ENCODE measurements at regions not wholly inside any gene's neighbourhood (a gene's known extent, or its start where the extent isn't known, plus 50 kb on each side); places are given as distances from the start of the nearest gene placed in this dataset.

GRCh38 chr4:41396869-41397268, 140.1 kb downstream of the UCHL1 start:
- no peak for ATAC-seq
- TF ChIP-seq OSR1 (CRISPR knock-in tag; IDR thresholded peaks at IDR 0.05) (no peak), ZNF565 (CRISPR knock-in tag; conservative IDR thresholded peaks at IDR 0.05; ENCODE audit: low read depth) (no peak), TOX (CRISPR knock-in tag; IDR thresholded peaks at IDR 0.05; ENCODE audit: borderline replicate concordance) (no peak), PPARA (CRISPR knock-in tag; IDR thresholded peaks at IDR 0.05; ENCODE audit: borderline replicate concordance) (no peak), TCF4 (CRISPR knock-in tag; IDR thresholded peaks at IDR 0.05; ENCODE audit: borderline replicate concordance) (no peak), ARNTL (CRISPR knock-in tag; IDR thresholded peaks at IDR 0.05; ENCODE audit: borderline replicate concordance, low read depth) (no peak), TSHZ2 (CRISPR knock-in tag; IDR thresholded peaks at IDR 0.05) (no peak), RARB (CRISPR knock-in tag; IDR thresholded peaks at IDR 0.05) (no peak), CSRNP3 (CRISPR knock-in tag; IDR thresholded peaks at IDR 0.05) (no peak), CREB5 (CRISPR knock-in tag; IDR thresholded peaks at IDR 0.05; ENCODE audit: low read depth) (no peak), GLIS3 (CRISPR knock-in tag; IDR thresholded peaks at IDR 0.05) (no peak)

- no peak for ATAC-seq
Observed at GRCh38 chr4:41399231-41399630, 138.7 kb upstream of the LIMCH1 start.

More at GRCh38 chr4:41399231-41399630, 138.7 kb upstream of the LIMCH1 start:
- TF ChIP-seq CSDC2 (CRISPR knock-in tag; IDR thresholded peaks at IDR 0.05) (no peak), POU6F1 (CRISPR knock-in tag; IDR thresholded peaks at IDR 0.05; ENCODE audit: borderline replicate concordance, low read depth) (no peak), TCF4 (CRISPR knock-in tag; IDR thresholded peaks at IDR 0.05; ENCODE audit: borderline replicate concordance) (no peak), BACH2 (CRISPR knock-in tag; IDR thresholded peaks at IDR 0.05; ENCODE audit: borderline replicate concordance) (no peak), TOX (CRISPR knock-in tag; IDR thresholded peaks at IDR 0.05; ENCODE audit: borderline replicate concordance) (no peak), ZNF70 (CRISPR knock-in tag; IDR thresholded peaks at IDR 0.05) (no peak), OSR1 (CRISPR knock-in tag; IDR thresholded peaks at IDR 0.05) (no peak), SNAI2 (CRISPR knock-in tag; IDR thresholded peaks at IDR 0.05) (no peak), ARNTL (CRISPR knock-in tag; IDR thresholded peaks at IDR 0.05; ENCODE audit: borderline replicate concordance, low read depth) (no peak), ZNF8 (CRISPR knock-in tag; IDR thresholded peaks at IDR 0.05) (no peak), ESRRG (CRISPR knock-in tag; IDR thresholded peaks at IDR 0.05) (no peak), PPARA (CRISPR knock-in tag; IDR thresholded peaks at IDR 0.05; ENCODE audit: borderline replicate concordance) (no peak), CSRNP3 (CRISPR knock-in tag; IDR thresholded peaks at IDR 0.05) (no peak), TSHZ2 (CRISPR knock-in tag; IDR thresholded peaks at IDR 0.05) (no peak), PATZ1 (CRISPR knock-in tag; IDR thresholded peaks at IDR 0.05; ENCODE audit: borderline replicate concordance) (no peak), GLIS3 (CRISPR knock-in tag; IDR thresholded peaks at IDR 0.05) (no peak), ISL1 (CRISPR knock-in tag; IDR thresholded peaks at IDR 0.05) (no peak), ZC3H10 (CRISPR knock-in tag; IDR thresholded peaks at IDR 0.05) (no peak), ZNF565 (CRISPR knock-in tag; conservative IDR thresholded peaks at IDR 0.05; ENCODE audit: low read depth) (no peak)
